NCI-H345 treated with DMSO at 0.1 percent for 48 hours (cell line): ENCODE measurements at regions not wholly inside any gene's neighbourhood (a gene's known extent, or its start where the extent isn't known, plus 50 kb on each side); places are given as distances from the start of the nearest gene placed in this dataset.
"Not testable (repeated sequence)": the region's sequence is repeated elsewhere in the genome, so short reads cannot be mapped to it uniquely, and the experiment has no call there.

Experiments
- DNase-seq: peaks from one replicate; lab custom pipeline; 2025; ENCODE audit not compliant: unreplicated experiment; lab: John Stamatoyannopoulos, UW

- DNase-seq, result no peak
These were observed 143.5 kb downstream of the TPBG start for GRCh38 chr6:82507112-82507511.

DNA sequence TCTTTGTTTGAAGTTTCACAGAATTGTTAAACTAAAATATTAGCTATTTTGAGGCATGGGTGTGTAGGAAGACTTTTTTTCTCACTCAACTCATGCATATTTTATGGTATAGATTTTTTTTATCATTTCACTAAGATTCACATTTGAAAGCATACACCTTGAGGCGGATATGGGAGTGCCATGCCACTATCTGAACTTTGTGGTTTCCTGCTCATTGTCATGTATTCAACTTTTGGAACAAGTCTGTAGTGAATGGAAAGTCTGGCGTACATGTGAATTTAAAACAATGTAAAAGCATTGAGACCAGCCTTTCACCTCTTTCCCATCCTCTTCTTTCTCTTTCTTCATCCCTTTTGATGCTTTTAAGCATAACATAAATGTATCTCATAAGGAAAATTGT, 147.9 kb downstream of the TPBG start:
- DNase-seq, result no peak

DNA sequence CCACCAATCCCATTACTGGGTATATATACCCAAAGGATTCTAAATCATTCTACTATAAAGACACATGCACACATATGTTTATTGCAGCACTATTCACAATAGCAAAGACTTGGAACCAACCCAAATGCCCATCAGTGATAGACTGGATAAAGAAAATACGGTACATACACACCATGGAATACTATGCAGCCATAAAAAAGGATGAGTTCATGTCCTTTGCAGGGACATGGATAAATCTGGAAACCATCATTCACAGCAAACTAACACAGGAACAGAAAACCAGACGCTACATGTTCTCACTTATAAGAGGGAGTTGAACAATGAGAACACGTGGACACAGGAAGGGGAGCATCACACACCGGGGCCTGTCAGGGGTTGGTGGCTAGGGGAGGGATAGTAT, 154.3 kb downstream of the TPBG start:
- not testable (repeated sequence) for DNase-seq

DNA sequence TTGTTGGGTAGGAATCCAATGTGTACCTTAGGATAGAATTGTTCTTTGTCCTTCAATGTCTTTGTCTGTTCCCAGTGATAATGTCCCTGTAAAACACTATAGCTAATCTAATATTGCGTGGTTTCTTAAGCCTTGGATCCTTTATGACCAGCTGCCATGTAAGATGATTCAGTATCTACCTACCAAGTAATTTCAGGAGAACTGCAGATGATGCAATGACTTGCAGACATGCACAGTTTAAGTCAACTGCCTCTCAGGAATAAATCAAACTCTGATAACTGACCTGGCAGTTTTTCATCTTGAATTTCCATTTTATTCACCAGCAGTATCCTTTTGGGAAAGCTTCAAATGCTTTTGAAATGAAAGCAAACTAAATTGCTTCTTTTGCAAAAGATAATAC, 157.8 kb downstream of the TPBG start:
- DNase-seq, result no peak

GRCh38 chr6:82521861-82522260, 158.2 kb downstream of the TPBG start:
- no peak for DNase-seq

- DNase-seq, result no peak
These were observed 160.4 kb downstream of the TPBG start for GRCh38 chr6:82524031-82524430.

DNA sequence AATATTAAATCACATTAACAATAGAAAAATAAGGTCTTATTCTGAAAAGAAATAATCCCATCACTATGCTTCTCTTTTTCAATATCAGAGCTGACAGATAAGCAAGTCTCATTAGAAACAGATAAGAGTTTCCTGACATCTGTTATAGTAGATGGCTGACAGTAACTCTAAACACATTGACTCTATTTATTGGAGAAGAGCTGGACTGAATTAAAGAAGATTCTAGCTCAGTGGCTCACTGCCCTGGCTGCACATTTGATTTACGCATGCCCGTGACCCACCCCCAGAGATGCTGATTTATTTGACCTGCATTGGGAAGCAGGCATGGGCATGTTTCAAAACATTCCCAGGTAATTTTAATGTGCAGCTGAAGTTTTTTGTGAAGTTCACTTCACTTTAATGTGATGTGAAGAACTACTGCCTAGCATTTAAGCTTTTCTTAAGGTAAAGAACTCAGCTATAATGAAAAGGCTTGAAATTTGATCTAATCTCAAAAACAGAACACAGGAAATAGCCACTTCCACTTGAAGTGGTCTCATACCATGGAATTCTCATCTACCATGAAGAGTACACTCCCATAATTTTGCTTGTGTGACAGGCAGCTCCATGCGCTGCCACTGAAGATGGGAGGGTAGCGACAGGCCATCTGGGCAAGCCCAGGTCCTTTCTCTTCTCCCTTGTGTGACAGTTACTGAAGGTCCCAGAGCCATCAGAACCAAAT, 162.3 kb downstream of the TPBG start:
- DNase-seq, result peak; percentile 97

- DNase-seq, result not testable (repeated sequence)
These were observed 166.4 kb downstream of the TPBG start for GRCh38 chr6:82529960-82530460.

GRCh38 chr6:82534876-82535275, 171.3 kb downstream of the TPBG start:
- no peak for DNase-seq

- not testable (repeated sequence) for DNase-seq
These were observed 185.9 kb downstream of the TPBG start for GRCh38 chr6:82549480-82549879.

DNA sequence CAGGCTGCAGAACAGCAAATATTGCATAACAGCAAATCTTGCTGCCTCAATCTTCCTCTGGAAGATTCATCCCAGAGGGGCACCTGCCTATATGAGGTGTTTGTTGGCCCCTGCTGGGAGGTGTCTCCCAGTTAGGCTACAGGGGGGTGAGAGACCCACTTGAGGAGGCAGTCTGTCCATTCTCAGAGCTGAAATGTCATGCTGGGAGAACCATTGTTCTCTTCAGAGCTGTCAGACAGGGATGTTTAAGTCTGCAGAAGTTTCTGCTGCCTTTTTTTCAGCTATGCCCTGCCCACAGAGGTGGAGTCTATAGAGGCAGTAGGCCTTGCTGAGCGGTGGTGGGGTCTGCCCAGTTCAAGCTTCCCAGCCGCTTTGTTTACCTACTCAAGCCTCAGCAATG, 187.7 kb downstream of the TPBG start:
- DNase-seq, result not testable (repeated sequence)

DNA sequence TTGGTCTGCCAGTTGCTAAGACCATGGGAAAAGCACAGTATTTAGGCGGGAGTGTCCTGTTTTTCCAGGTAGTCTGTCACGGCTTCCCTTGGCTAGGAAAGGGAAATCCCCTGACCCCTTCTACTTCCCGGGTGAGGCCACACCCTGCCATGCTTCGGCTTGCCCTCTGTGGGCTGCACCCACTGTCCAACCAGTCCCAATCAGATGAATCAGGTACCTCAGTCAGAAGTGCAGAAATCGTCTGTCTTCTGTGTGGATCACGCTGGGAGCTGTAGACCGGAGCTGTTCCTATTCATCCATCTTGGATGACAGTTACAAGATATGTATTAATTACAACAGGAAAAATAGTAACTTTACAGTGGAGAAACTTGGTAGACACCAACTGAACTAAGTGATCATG, 188.2 kb downstream of the TPBG start:
- DNase-seq, result no peak

DNA sequence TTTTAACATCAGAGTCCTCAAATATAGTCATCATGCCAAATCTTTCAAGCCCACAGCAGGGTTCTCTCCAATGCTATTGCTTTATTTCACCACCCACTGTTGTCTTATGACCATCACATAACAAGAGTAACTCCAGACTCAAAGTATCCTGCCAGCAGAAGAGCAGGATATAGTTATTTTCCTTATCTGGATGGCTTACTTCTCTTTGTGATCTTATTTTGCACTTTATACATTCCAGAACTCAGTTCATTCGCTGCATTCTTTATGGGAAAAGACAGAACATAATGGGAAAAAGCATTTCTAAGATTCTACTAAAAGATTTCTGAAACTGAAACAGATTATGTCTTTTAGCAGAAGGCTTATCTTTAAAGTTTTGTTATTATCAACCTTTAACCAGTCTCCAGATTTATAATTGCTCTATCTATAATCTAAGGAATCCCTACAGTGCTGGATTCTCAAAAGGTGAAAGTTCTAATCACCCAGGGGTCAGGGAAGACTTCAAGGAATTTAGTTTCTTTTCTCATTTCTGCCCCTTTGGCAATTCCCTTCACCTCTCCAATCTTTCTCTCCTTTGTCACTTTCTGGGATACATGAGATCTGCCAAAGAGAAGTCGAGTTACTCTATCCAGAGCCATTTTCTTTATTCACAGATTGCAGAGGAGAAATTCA, 190.4 kb downstream of the TPBG start:
- DNase-seq, result no peak

DNA sequence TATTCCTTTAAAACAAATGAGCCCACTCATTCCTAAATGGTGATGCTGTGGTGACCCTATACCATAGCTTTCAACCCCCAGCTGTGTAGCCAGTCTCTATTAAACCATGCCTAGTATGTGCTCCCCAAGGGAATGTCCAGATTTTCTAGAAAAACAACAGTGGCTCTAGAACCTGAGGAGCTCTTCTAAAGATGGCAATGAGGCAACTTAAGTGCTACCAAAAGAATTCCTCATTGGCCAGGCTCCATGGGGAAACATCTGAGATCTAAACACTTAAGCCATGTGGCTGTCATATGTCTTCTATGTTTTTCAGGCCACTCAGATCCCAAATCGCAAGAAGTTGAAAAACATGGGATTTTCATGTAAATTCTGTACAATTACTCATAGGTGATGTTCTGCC, 191.0 kb downstream of the TPBG start:
- no peak for DNase-seq

GRCh38 chr6:82555801-82556200, 192.2 kb downstream of the TPBG start:
- DNase-seq, result no peak

- not testable (repeated sequence) for DNase-seq
These were observed 194.9 kb downstream of the TPBG start for GRCh38 chr6:82558531-82558930.

GRCh38 chr6:82567621-82568020, 204.0 kb downstream of the TPBG start:
- no peak for DNase-seq

DNA sequence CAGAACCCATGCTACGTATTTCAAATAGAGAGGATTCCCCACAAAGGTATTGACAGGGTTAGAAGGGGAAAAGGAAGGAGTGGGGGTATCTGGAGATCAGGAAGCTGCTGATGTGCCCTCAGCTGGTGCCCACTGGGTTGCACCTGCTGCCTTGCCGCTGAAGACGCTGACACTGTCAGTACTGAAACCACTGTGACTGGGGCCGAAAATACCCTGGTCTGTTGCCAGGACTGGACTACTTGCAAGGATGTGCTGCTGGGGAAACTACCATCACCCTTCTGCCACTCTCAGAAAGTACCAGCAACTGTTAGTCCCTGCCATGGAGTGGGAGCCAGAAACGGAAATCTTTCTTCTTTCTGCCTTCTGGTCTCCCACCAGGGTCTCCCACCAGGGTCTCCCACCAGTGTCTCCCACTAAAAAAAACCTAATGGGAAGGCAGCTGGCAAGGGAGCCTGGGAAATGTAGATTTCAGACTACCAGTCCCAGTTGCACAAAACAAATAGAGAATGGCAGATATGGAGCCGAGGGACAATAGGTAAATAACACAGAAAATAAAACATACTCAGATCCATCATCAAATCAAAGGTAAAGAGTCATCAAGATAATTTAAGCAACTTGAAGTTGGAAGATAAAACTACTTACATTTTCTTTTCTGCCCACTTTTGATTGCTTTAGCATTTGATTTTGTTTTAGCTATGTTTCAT, 204.8 kb downstream of the TPBG start:
- DNase-seq, result peak; percentile 48

DNA sequence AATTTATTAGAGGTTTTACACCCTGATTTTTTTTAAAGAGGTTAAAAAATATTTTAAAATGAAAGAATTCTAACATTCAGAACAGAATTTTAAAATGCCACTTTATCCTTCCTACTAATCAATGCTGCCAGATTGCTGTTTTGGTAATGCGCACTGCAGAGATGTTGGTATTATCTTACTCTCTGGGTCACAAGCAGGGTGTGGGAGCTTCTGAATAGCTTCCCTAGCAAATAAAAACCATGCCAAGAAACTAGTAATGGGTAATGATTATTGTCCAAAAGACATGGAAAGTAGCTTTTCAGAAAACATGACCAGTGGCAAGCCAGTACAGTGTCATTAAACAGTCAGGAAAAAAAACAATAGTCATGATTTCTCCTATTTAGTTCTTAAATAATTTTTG, 205.4 kb downstream of the TPBG start:
- no peak for DNase-seq

GRCh38 chr6:82570083-82570482, 206.5 kb downstream of the TPBG start:
- DNase-seq, result peak; percentile 92

- DNase-seq, result peak; percentile 32
These were observed 207.8 kb downstream of the TPBG start for GRCh38 chr6:82571455-82571854.
